T-helper 1 cell (primary cell): ENCODE measurements at regions not wholly inside any gene's neighbourhood (a gene's known extent, or its start where the extent isn't known, plus 50 kb on each side); places are given as distances from the start of the nearest gene placed in this dataset.
"Not testable (repeated sequence)": the region's sequence is repeated elsewhere in the genome, so short reads cannot be mapped to it uniquely, and the experiment has no call there.

ENCODE experiments used
- DNase-seq, 5 donors: peaks; one replicate each; pipeline ENCODE4 v3.0.0-alpha.2; 2012 to 2020

DNA sequence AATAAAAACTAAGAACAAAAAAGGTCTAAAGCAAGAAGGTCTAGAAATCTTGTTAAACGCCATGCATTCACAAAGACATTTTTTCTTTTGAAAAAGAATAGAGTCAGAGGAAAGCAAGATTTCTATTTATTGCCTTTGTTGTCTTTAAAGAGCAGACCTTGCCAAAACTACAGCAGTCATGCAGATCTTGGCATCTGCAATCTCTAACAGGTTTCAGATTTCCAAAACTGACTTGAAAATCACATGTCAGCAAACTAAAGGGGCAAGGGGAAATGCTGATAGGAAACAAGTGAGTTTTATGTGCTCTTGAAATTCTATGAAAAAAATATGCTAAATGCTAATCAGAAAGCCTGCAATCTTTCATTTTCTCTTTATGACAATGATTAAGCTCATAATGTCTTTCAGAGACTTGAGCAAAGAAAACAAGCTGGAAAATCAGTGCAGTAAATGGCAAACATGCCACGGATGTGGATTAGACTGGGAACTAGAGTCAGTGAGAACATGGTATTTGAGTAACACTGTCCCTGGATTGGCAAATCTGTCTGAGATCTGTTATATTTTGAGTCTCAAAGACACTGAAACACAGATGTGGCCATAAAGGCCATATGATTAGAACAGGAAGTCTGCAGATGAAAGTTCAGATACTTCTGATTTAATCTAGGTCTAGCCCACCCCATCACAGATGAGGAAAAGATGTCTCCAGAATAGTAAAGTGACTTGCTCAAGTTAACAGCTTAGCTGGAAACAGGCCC lies 361.4 kb upstream of the RPS23 start:
- DNase-seq, result no peak

DNA sequence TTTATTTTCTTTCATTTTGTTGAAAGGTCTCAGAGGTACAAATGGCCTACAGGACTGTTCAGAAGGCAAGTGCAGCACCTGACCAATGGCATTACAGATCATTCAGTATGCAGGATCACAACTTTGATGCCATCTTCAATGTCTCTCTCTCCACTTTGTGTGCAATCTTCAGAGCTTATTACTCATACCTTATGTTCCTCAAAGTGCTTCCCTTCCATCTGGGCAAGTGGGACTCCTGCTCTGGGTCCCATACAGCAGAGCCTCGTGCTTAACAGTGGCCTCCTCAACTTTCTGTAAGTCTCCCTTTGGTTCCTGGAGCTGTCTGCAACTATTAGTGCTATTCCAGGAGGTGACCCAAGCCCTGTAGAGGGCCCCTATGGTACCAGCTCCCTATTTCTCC lies 358.4 kb upstream of the RPS23 start:
- DNase-seq, result no peak

DNA sequence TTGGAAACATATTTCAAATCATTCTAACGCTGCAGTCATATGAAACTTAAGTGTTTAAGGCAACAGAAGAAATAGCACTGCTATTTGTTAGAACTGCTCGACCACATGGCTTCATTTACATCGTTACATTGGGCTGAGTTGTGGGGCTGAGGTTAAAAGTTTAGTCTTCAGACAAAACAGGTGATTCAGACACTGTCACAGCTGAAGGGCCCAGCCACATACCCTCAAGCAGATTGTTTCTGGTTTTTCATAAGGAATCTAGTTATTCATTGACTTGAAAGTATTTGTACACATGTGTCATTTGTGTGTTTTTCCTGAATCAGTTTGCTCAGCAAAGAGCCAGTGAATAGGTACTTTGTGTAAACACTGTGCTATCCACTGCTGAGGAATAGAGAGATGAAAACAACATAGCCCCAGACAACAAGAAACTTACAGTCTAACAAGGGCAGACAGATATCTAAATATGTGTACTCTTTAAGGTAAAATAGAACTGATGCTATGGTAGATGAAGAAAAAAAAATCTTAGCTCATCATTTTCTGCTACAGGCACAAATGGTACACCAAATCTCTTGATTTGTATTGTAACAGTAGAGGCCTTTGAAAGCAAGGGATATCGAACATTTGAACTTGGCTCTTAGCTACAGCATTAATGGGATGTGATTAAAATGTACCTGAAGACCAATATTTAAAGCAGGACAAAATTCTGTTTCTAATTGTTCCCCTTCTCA lies 357.6 kb upstream of the RPS23 start:
- DNase-seq, result no peak

DNA sequence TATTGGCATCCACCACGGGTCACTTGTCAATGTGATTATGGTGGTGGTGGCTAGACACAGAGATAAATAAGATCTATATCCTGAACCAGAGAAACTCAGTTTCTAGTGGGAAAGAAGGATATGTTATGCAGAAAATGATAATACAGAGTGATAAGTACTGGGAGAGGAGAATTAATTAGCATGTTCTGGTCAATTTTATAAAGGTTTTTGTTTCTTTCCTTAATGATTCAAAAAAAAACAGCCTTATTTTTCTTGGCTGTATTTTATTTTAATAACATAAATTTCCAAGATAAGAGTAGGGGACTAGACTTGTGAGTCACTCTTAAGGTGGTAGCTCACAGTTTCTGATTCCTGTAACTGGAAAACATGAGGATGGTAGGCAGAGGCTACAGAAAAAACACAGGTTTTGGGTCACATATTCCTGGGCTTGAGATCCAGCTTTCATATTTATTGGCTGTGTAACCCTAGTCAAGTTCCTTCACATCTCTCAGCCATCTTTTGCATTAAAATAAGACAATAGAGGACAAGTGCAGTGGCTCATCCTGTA lies 350.3 kb upstream of the RPS23 start:
- no peak for DNase-seq

DNA sequence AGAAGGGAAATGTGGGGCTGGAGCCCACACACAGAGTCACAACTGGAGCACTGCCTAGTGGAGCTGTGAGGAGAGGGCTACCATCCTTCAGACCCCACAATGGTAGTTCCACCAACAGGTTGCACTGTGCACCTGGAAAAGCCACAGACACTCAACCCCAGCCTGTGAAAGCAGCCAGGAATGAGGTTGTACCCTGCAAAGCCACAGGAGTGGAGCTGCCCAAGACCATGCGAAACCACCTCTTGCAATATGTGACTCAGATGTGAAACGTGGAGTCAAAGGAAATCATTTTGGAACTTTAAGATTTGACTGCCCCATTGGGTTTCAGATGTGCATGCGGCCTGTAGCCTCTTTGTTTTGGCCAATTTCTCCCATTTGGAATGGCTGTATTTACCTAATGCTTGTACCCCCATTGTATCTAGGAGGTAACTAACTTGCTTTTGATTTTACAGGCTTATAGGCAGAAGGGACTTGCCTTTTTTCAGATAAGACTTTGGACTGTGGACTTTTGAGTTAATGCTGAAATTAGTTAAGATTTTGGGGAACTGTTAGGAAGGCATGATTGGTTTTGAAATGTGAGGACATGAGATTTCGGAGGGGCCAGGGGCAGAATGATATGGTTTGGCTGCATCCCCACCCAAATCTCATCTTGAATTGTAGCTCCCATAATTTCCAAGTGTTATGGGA lies 348.9 kb upstream of the RPS23 start:
- not testable (repeated sequence) for DNase-seq

DNA sequence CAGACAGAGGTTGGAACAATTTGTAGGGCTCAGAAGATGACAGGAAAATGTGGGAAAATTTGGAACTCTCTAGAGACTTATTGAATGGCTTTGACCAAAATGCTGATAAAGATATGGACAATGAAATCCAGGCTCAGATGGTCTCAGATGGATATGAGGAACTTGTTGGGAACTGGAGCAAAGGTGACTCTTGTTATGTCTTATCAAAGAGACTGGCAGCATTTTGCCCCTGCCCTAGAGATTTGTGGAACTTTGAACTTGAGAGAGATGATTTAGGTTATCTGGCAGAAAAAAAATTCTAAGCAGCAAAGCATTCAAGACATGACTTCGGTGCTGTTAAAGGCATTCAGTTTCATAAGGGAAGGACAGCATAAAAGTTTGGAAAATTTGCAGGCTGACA lies 347.9 kb upstream of the RPS23 start:
- DNase-seq, result not testable (repeated sequence)

DNA sequence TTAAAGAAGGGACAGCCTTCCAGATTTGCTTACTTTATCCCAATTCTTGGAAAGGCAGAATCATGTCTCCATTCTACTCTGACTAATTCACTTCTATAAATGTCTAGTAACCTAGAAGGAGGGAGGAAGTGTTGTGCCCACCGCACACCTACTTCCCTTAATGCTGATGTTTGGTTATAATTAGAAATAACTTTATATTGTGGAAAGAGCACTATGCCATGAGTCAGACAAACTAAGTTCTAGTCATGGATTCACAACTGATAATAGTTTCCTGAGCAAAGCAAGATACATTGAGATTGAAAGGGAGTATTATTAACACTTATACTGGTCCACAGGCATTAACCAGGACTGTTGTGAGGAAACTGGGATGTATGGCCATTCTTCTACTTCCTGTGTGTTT lies 345.9 kb upstream of the RPS23 start:
- no peak for DNase-seq

GRCh38 chr5:82622711-82623514 lies 344.8 kb upstream of the RPS23 start:
- DNase-seq, result no peak

DNA sequence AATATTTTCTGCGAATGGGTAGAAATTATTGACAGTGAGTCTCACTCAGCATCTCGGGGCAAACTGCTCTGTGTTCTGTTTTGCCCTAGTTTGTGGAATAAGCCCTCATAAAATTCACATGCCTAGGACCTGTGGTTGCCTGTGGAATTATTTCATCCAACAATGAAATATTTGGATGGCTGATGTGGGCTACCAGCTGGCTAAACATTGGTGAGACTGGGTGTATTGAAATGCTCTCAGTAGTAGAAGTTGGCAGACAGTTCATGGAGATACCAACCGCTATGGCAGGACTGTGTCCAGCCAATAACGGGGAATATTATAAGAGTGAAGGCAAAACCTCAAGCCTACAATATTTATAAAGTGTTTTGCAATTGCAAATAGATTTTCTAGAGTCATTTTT lies 344.1 kb upstream of the RPS23 start:
- no peak for DNase-seq

DNA sequence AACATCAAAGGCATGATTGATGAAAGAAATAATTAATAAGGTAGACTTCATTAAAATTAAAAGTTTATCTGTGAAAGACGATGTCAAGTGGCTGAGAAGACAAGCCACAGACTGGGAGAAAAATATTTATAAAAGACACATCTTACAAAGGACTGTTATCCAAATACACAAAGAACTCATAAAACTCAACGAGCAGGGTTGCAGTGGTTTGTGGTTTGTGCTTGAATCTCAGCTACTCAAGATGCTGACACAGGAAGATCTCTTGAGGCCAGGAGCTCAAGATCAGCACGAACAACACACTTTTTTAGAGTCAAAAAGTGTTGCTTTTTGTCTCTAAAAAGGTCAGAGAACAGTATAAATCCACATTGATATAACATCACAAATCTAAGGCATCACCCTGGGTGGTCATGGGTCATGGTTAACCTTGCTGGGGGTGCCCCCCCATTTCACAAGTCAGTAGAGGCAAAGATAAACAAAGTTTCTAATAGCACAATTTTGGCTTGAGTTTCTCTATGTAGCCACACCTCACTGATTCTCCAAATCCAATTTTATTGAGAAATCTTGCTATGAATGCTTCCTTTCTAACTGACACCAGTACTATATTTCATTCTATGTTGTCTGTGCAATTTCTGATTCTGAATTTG lies 342.9 kb upstream of the RPS23 start:
- DNase-seq, result peak in 1 of 5 donors; percentile 6

GRCh38 chr5:82619097-82619496 lies 340.9 kb upstream of the RPS23 start:
- no peak for DNase-seq

DNA sequence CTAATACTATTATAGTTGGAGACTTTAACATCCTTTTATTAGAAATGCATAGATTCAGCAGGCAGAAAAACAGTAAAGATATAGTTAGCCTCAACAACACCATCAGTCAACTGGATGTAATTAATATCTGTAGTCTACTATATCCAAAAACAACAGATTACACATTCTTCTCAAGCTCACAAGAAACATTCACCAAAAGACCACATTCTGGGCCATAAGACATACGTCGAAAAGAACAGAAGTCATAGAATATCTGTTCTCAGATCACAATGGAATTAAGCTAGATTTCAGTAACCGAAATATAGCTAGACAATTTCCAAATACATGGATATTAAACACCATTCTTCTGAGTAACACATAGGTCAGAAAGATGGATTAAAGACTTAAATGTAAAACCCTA lies 336.6 kb upstream of the RPS23 start:
- DNase-seq, result no peak

DNA sequence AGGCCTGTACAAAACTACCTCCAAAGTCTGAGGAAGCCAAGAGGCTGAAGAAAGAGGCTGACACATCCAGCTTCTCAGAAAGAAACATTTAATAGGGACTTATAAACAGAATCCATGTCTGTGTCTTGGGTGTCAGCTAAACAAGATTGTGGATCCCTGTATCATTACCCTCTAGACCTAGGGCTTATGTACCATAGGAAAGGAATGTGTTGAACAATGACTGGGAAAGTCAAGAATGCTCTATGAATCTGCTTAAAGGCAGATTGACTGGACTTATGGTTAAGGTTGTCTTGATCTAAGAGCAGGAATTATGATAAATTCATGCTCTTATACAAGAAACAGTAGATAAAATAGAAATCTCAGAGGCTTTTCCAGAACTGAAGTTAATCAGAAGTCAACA lies 335.7 kb upstream of the RPS23 start:
- DNase-seq, result no peak

DNA sequence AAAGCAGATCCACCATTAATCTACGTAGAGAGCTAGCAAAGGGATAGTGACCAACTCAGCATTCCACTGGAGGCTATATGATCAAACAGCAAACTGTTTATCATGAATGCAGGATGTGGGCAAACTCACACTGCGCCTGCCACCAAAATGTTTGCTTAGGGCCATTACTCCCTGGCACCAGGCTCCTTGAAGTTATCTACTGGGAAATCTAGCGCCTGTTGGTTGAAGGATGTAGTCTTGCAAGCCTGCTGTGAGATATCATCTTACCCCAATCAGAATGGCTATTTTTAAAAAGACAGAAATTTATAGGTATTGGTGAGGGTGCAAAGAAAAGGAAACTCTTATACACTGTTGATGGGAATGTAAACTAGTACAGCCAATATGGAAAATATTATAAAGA lies 332.5 kb upstream of the RPS23 start:
- no peak for DNase-seq

DNA sequence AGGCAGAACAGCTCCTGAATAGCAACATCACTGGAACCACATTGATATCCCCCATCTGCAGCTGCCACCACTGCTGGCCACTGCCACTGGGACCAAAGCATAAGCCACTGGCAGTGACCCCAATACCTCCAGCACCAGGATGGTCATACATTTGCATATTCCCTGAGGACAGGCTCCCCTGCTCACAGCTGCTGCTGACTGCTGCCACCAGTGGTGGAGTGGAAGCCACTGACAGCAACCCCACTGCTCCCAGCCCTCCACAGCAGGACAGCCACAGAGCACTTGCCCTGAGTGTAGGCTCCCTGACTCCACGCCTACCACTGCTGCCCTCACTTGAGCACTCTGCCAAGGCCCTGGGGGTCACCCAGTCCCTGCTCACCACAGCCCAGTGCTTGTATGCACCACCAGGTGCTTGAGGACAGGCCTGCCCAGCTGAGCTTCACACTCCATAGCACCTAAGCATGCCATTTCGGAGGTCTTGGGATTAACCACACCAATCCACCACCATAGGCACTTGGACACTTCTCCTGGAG lies 327.4 kb upstream of the RPS23 start:
- DNase-seq, result no peak

- DNase-seq, result no peak
Measured at GRCh38 chr5:82603033-82603987, 325.2 kb upstream of the RPS23 start.

GRCh38 chr5:82601861-82602260 lies 323.7 kb upstream of the RPS23 start:
- DNase-seq, result no peak

- DNase-seq, result no peak
Measured at GRCh38 chr5:82601077-82601476, 322.9 kb upstream of the RPS23 start.

DNA sequence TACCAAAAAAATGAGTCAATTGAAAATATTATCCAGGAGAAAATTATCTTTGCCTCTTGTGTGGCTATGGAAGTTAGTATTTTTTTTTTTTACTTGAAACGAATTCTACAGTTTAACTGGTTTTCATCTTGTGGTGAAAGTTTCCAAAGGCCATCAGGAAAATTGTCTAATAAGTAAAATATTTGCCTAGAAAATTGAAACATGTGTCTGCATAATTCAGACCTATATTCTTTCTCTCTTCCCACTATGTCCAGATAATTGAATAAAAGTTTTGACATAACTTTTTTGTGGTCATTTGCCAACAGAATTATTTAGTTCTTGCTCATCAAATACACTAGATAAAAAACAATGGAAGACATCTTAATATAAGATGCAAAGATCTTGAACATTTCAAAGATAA lies 321.5 kb upstream of the RPS23 start:
- no peak for DNase-seq

- DNase-seq, result no peak
Measured at GRCh38 chr5:82599030-82599429, 320.9 kb upstream of the RPS23 start.

DNA sequence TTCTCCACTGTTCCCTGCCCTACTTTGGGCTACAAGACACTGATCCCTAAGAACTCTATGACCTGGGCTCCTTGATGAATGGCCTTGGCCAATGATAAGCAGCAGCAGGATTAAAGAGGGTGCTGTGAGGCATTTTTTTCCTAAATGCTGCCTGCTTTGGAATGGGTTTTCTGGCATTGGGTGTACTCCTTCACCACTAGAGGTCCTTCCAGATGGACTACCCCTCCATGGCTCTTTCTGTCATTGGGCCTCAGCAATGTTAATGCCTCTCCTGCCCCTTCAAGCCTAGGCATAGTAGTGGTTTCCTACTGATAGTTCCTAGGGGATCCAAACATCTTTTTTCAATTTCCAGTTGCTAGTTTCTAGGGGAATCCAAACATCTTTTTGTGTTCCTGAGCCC lies 319.3 kb upstream of the RPS23 start:
- no peak for DNase-seq
